HEK293T (cell line): ENCODE measurements at regions not wholly inside any gene's neighbourhood (a gene's known extent, or its start where the extent isn't known, plus 50 kb on each side); places are given as distances from the start of the nearest gene placed in this dataset.

ENCODE experiments used
- ARNT ChIP-seq: fragments of 450-650 bp; IDR thresholded peaks from 2 replicates; pipeline ENCODE4 v1.6.1; 2017; ENCODE audit warnings: mild to moderate bottlenecking
- BHLHE40 ChIP-seq: fragments of 450-650 bp; IDR thresholded peaks from 2 replicates; pipeline ENCODE4 v1.6.1; 2016; ENCODE audit warnings: mild to moderate bottlenecking, moderate library complexity, borderline replicate concordance
- ELF4 ChIP-seq: fragments of 450-650 bp; IDR thresholded peaks from 2 replicates; pipeline ENCODE4 v1.6.1; 2017; ENCODE audit warnings: antibody characterized with exemption
- FOXA1 ChIP-seq: fragments of 450-650 bp; IDR thresholded peaks from 2 replicates; pipeline ENCODE4 v1.6.1; 2016; ENCODE audit warnings: mild to moderate bottlenecking
- FOXK2 ChIP-seq: fragments of 450-650 bp; IDR thresholded peaks from 2 replicates; pipeline ENCODE4 v1.6.1; 2016; ENCODE audit warnings: mild to moderate bottlenecking
- FOXM1 ChIP-seq: fragments of 450-650 bp; IDR thresholded peaks from 2 replicates; pipeline ENCODE4 v1.6.1; 2017; ENCODE audit warnings: mild to moderate bottlenecking, borderline replicate concordance
- L3MBTL2 ChIP-seq: fragments of 450-650 bp; conservative IDR thresholded peaks from 2 replicates; pipeline ENCODE4 v1.6.1; 2016; ENCODE audit warnings: mild to moderate bottlenecking
- LEF1 ChIP-seq: fragments of 450-650 bp; IDR thresholded peaks from 2 replicates; pipeline ENCODE4 v1.6.1; 2017; ENCODE audit warnings: mild to moderate bottlenecking, borderline replicate concordance
- PKNOX1 ChIP-seq: fragments of 450-650 bp; IDR thresholded peaks from 2 replicates; pipeline ENCODE4 v1.6.1; 2016
- SP1 ChIP-seq: fragments of 450-650 bp; IDR thresholded peaks from 2 replicates; pipeline ENCODE4 v1.6.1; 2017
- SUZ12 ChIP-seq: fragments of 450-650 bp; IDR thresholded peaks from 2 replicates; pipeline ENCODE4 v1.6.1; 2016; ENCODE audit warnings: mild to moderate bottlenecking
- ZNF384 ChIP-seq: fragments of 450-650 bp; IDR thresholded peaks from 2 replicates; pipeline ENCODE4 v1.6.1; 2016

- TF ChIP-seq SP1 (no peak), SUZ12 (no peak), PKNOX1 (no peak), BHLHE40 (no peak), ZNF384 (no peak), LEF1 (no peak), ARNT (no peak), FOXK2 (no peak), FOXM1 (no peak), L3MBTL2 (no peak), ELF4 (no peak), FOXA1 (no peak)
Measured at GRCh38 chr3:180808823-180809575, 103.5 kb upstream of the FXR1 start.
